Neural progenitor cell (in vitro differentiated cells): ENCODE measurements at regions not wholly inside any gene's neighbourhood (a gene's known extent, or its start where the extent isn't known, plus 50 kb on each side); places are given as distances from the start of the nearest gene placed in this dataset.

Experiments
- DNase-seq: peaks from one replicate; pipeline ENCODE4 v3.0.0-alpha.2; 2016; ENCODE audit warnings: low spot score
- H2AFZ ChIP-seq: fragments of 200-600 bp; sonication (generic); replicated peaks from 2 replicates; pipeline ENCODE4 v1.6.1; 2016; ENCODE audit warnings: antibody characterized with exemption
- H3F3A ChIP-seq: fragments of 200-600 bp; sonication (generic); 2 replicates; pipeline ENCODE4 v1.6.1; 2016; ENCODE audit warnings: antibody characterized with exemption, low read depth
- H3K27ac ChIP-seq: fragments of 200-600 bp; sonication (generic); 2 replicates; pipeline ENCODE4 v1.5.1; 2016; ENCODE audit warnings: mild to moderate bottlenecking
- H3K27me3 ChIP-seq: fragments of 200-600 bp; sonication (generic); 2 replicates; pipeline ENCODE4 v1.6.1; 2016; ENCODE audit warnings: mild to moderate bottlenecking, moderate library complexity
- H3K36me3 ChIP-seq: fragments of 200-600 bp; sonication (generic); 2 replicates; pipeline ENCODE4 v1.5.1; 2016
- H3K4me1 ChIP-seq: fragments of 200-600 bp; sonication (generic); 2 replicates; pipeline ENCODE4 v1.6.1; 2016; ENCODE audit warnings: mixed run types
- H3K4me2 ChIP-seq: fragments of 200-600 bp; sonication (generic); 2 replicates; pipeline ENCODE4 v1.6.1; 2016
- H3K4me3 ChIP-seq: fragments of 200-600 bp; sonication (generic); 2 replicates; pipeline ENCODE4 v1.5.1; 2016
- H3K79me2 ChIP-seq: fragments of 200-600 bp; sonication (generic); 2 replicates; pipeline ENCODE4 v1.6.1; 2016; ENCODE audit warnings: low read depth
- H3K9ac ChIP-seq: fragments of 200-600 bp; sonication (generic); 2 replicates; pipeline ENCODE4 v1.6.1; 2016
- H3K9me3 ChIP-seq: fragments of 200-600 bp; sonication (generic); 2 replicates; pipeline ENCODE4 v1.5.1; 2016; ENCODE audit warnings: low read depth
- H4K20me1 ChIP-seq: fragments of 200-600 bp; sonication (generic); 2 replicates; pipeline ENCODE4 v1.6.1; 2016; ENCODE audit warnings: low read depth
- H3K27ac Mint-ChIP-seq: 3 replicates; pipeline ENCODE4 v1.8.0; 2021; ENCODE audit warnings: mixed read lengths
- H3K27me3 Mint-ChIP-seq: 2 replicates; pipeline ENCODE4 v1.8.0; 2022; ENCODE audit warnings: low read depth, mild to moderate bottlenecking, inconsistent platforms, moderate library complexity, mixed read lengths; ENCODE audit not compliant: insufficient read depth
- H3K36me3 Mint-ChIP-seq: 3 replicates; pipeline ENCODE4 v1.8.0; 2021; ENCODE audit warnings: mixed read lengths
- H3K4me1 Mint-ChIP-seq: 3 replicates; pipeline ENCODE4 v1.8.0; 2021; ENCODE audit warnings: mixed read lengths
- H3K4me3 Mint-ChIP-seq: 3 replicates; pipeline ENCODE4 v1.8.0; 2021; ENCODE audit warnings: mild to moderate bottlenecking, moderate library complexity, mixed read lengths
- H3K9me3 Mint-ChIP-seq: 3 replicates; pipeline ENCODE4 v1.8.0; 2020; ENCODE audit warnings: mixed read lengths
- CTCF ChIP-seq: fragments of 200-600 bp; sonication (generic); IDR thresholded peaks from 2 replicates; pipeline ENCODE4 v1.5.1; 2017; ENCODE audit warnings: antibody characterized with exemption, mild to moderate bottlenecking
- EZH2 ChIP-seq: fragments of 200-600 bp; sonication (generic); IDR thresholded peaks from 2 replicates; pipeline ENCODE4 v1.6.1; 2017; ENCODE audit warnings: antibody characterized with exemption, mild to moderate bottlenecking, moderate library complexity
- EZH2phosphoT487 ChIP-seq: fragments of 200-600 bp; sonication (generic); IDR thresholded peaks from 2 replicates; pipeline ENCODE4 v1.6.1; 2017; ENCODE audit warnings: antibody characterized with exemption

GRCh38 chr22:49224243-49224642 is 603.4 kb downstream of the BRD1 start:
- peaks cover 5% of the 10 kb centered on the region for H3K27me3 Mint-ChIP-seq

GRCh38 chr22:49218142-49218541 is 609.5 kb downstream of the BRD1 start:
- no peak overlapping the region for H3K9ac ChIP-seq
- DNase-seq, result no peak
- H3K27ac ChIP-seq, result no peak overlapping the region
- TF ChIP-seq CTCF, result no peak
- TF ChIP-seq EZH2, result no peak
- no peak for TF ChIP-seq EZH2phosphoT487
- H2AFZ ChIP-seq, result no peak overlapping the region
- peaks cover 10% of the 10 kb centered on the region for H3K9me3 ChIP-seq
- peaks cover 8% of the 10 kb centered on the region for H3K27me3 Mint-ChIP-seq
- H3K4me1 Mint-ChIP-seq, result no peaks in the 10 kb centered on the region
- peaks cover 15% of the 10 kb centered on the region for H3K9me3 Mint-ChIP-seq
- no peaks in the 10 kb centered on the region for H3K36me3 ChIP-seq
- no peak overlapping the region for H3K4me3 Mint-ChIP-seq
- H3K27me3 ChIP-seq, result peaks cover 20% of the 10 kb centered on the region
- H3K79me2 ChIP-seq, result no peaks in the 10 kb centered on the region
- no peak overlapping the region for H3K4me3 ChIP-seq
- H3K36me3 Mint-ChIP-seq, result no peaks in the 10 kb centered on the region
- no peaks in the 10 kb centered on the region for H4K20me1 ChIP-seq
- no peak overlapping the region for H3K27ac Mint-ChIP-seq
- no peaks in the 10 kb centered on the region for H3K4me1 ChIP-seq
- no peak overlapping the region for H3K4me2 ChIP-seq
- no peaks in the 10 kb centered on the region for H3F3A ChIP-seq

More at GRCh38 chr22:49224243-49224642, 603.4 kb downstream of the BRD1 start:
- H3K79me2 ChIP-seq, result no peaks in the 10 kb centered on the region
- H3K36me3 ChIP-seq, result no peaks in the 10 kb centered on the region
- H4K20me1 ChIP-seq, result no peaks in the 10 kb centered on the region
- H3K9me3 ChIP-seq, result no peaks in the 10 kb centered on the region
- Mint-ChIP-seq H3K36me3 (no peaks in the 10 kb centered on the region), H3K4me3 (no peak overlapping the region), H3K27ac (no peak overlapping the region), H3K4me1 (no peaks in the 10 kb centered on the region), H3K9me3 (peaks cover 1% of the 10 kb centered on the region)
- no peaks in the 10 kb centered on the region for H3F3A ChIP-seq
- H3K4me3 ChIP-seq, result no peak overlapping the region
- no peak overlapping the region for H3K27ac ChIP-seq
- H3K4me2 ChIP-seq, result no peak overlapping the region
- H3K4me1 ChIP-seq, result no peaks in the 10 kb centered on the region
- H2AFZ ChIP-seq, result no peak overlapping the region
- no peak overlapping the region for H3K9ac ChIP-seq
- DNase-seq, result no peak
- TF ChIP-seq CTCF, result no peak
- no peak for TF ChIP-seq EZH2
- no peak for TF ChIP-seq EZH2phosphoT487
- H3K27me3 ChIP-seq, result peaks cover 45% of the 10 kb centered on the region

GRCh38 chr22:49216579-49216978 is 611.1 kb downstream of the BRD1 start:
- DNase-seq, result no peak
- Histone ChIP-seq H3K4me3 (no peak overlapping the region), H2AFZ (no peak overlapping the region), H3K4me2 (no peak overlapping the region), H3K79me2 (no peaks in the 10 kb centered on the region), H3K4me1 (no peaks in the 10 kb centered on the region), H3K9me3 (peaks cover 10% of the 10 kb centered on the region), H3K9ac (no peak overlapping the region), H4K20me1 (no peaks in the 10 kb centered on the region), H3K27me3 (peaks cover 4% of the 10 kb centered on the region), H3K27ac (no peak overlapping the region), H3F3A (no peaks in the 10 kb centered on the region), H3K36me3 (no peaks in the 10 kb centered on the region)
- TF ChIP-seq CTCF, result no peak
- TF ChIP-seq EZH2phosphoT487, result no peak
- TF ChIP-seq EZH2, result no peak
- no peak overlapping the region for H3K4me3 Mint-ChIP-seq
- H3K4me1 Mint-ChIP-seq, result no peaks in the 10 kb centered on the region
- no peak overlapping the region for H3K27ac Mint-ChIP-seq
- no peaks in the 10 kb centered on the region for H3K36me3 Mint-ChIP-seq
- peaks cover 9% of the 10 kb centered on the region for H3K27me3 Mint-ChIP-seq
- H3K9me3 Mint-ChIP-seq, result peaks cover 17% of the 10 kb centered on the region
